OCI-LY3 (cell line): ENCODE measurements at regions not wholly inside any gene's neighbourhood (a gene's known extent, or its start where the extent isn't known, plus 50 kb on each side); places are given as distances from the start of the nearest gene placed in this dataset.

Experiments used
- EZH2phosphoT487 ChIP-seq: fragments of 200-600 bp; shearing (Covaris generic); IDR thresholded peaks from 2 replicates; pipeline ENCODE4 v1.6.1; 2018; ENCODE audit warnings: antibody characterized with exemption, mixed run types, low read depth
- TF ChIP-seq, protein P1 (sequence below): fragments of 200-600, 300-600 bp; sonication (generic); IDR thresholded peaks from 2 replicates; pipeline ENCODE4 v1.5.1; 2014; ENCODE audit warnings: antibody characterized with exemption, low read length, low read depth

DNA sequence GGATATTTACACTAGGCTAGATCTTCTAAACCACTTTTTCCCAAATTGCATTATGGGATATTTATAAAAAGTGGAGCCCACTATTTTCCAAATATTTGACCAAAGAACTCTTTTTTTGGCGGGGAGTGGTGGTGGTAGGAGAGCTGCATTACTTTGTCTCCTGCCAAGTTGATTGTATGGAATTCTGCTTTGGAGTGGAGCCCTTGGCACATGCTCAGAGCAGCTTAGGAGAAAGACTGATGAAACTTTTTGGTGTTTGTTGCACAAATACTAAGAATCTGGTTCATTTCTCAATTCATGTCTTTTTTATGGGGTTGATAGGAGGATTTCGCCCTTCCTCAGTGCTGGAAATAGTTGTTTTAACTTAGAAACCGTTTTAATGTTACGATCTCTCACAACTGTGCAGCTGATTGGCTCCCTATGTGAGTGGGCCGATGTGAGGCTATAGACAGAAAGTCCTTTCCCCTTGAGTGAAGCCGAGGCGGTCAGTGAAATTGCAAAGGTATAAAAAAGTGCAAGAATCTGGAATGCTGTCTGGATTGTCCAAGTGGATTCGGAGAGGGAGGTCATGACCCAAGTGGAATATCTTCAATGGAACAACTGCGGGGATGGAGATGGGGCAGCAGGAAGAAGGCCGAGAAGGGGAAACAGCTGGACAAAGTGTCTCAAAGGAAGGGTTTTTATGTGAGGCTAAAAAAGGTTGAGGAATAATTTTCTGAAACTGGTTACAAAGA, 415.9 kb downstream of the FGF9 start:
- TF ChIP-seq, protein P1, sequence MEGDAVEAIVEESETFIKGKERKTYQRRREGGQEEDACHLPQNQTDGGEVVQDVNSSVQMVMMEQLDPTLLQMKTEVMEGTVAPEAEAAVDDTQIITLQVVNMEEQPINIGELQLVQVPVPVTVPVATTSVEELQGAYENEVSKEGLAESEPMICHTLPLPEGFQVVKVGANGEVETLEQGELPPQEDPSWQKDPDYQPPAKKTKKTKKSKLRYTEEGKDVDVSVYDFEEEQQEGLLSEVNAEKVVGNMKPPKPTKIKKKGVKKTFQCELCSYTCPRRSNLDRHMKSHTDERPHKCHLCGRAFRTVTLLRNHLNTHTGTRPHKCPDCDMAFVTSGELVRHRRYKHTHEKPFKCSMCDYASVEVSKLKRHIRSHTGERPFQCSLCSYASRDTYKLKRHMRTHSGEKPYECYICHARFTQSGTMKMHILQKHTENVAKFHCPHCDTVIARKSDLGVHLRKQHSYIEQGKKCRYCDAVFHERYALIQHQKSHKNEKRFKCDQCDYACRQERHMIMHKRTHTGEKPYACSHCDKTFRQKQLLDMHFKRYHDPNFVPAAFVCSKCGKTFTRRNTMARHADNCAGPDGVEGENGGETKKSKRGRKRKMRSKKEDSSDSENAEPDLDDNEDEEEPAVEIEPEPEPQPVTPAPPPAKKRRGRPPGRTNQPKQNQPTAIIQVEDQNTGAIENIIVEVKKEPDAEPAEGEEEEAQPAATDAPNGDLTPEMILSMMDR = no peak
- TF ChIP-seq EZH2phosphoT487 = no peak
